B cell (primary cell): ENCODE measurements at regions not wholly inside any gene's neighbourhood (a gene's known extent, or its start where the extent isn't known, plus 50 kb on each side); places are given as distances from the start of the nearest gene placed in this dataset.

Experiments
- ATAC-seq: fragments of 200-7000 bp; cut with Tn5 transposase; one replicate; pipeline ENCODE4 v1.10.0; 2021; ENCODE audit warnings: low read depth, mild to moderate bottlenecking, moderate number of reproducible peaks, moderate library complexity
- CTCF ChIA-PET: fragments of 350-600 bp; sonication (Branson Sonifier 250); formaldehyde crosslinking; loops from one replicate; lab custom pipeline; 2021; ENCODE audit warnings: antibody characterized with exemption, inconsistent platforms; lab: Charles Lee
- POLR2A ChIA-PET: fragments of 350-600 bp; sonication (Branson Sonifier 250); formaldehyde crosslinking; loops from one replicate; lab custom pipeline; 2021; ENCODE audit warnings: antibody characterized with exemption; lab: Charles Lee
- DNase-seq: peaks from one replicate; pipeline ENCODE4 v3.0.0; 2013
- H2AFZ ChIP-seq: 2 replicates; pipeline ENCODE4 v1.6.1; 2012; ENCODE audit warnings: mild to moderate bottlenecking, low read depth, low read length; ENCODE audit not compliant: insufficient read depth, poor library complexity, severe bottlenecking
- H3K27ac ChIP-seq, 2 donors: 1 replicate in 1 of 2; 2 replicates in 1 of 2; pipeline ENCODE4 v1.5.1; 2012 to 2013; ENCODE audit warnings: low read length in 2 of 2, mild to moderate bottlenecking in 2 of 2, moderate library complexity in 1 of 2
- H3K27me3 ChIP-seq, 4 experiments: fragments of 200-600 bp in 1 of 4; sonication (generic) in 1 of 4; replicated peaks in 1 of 4; 1 replicate in 2 of 4; 2 replicates in 2 of 4; pipeline versions ENCODE4 v1.6.1 to v1.7.0; 2013 to 2016; ENCODE audit warnings: low read length in 3 of 4, mild to moderate bottlenecking in 2 of 4, mixed read lengths in 1 of 4, moderate library complexity in 1 of 4; ENCODE audit not compliant: insufficient read depth in 4 of 4, control insufficient read depth in 3 of 4; ENCODE audit errors: control extremely low read depth in 1 of 4
- H3K36me3 ChIP-seq, 2 experiments: replicated peaks in 1 of 2; 1 replicate in 1 of 2; 2 replicates in 1 of 2; pipeline versions ENCODE4 v1.6.1 to v1.7.1; 2013; ENCODE audit warnings: low read length in 1 of 2; ENCODE audit not compliant: insufficient read depth in 2 of 2, control insufficient read depth in 1 of 2; ENCODE audit errors: control extremely low read depth in 1 of 2, extremely low read depth in 1 of 2
- H3K4me1 ChIP-seq, 2 donors: fragments of 200-600 bp in 1 of 2; sonication (generic) in 1 of 2; 1 replicate in 1 of 2; 2 replicates in 1 of 2; pipeline versions ENCODE4 v1.5.1 to v1.6.1; 2013 to 2017; ENCODE audit warnings: low read length in 2 of 2; ENCODE audit not compliant: control insufficient read depth in 2 of 2, insufficient read depth in 2 of 2
- H3K4me2 ChIP-seq: replicated peaks from 2 replicates; pipeline ENCODE3; 2012; ENCODE audit warnings: mild to moderate bottlenecking, low read depth, low read length; ENCODE audit not compliant: poor library complexity, severe bottlenecking
- H3K4me3 ChIP-seq, 5 experiments: fragments of 200-600 bp in 1 of 5; sonication (generic) in 1 of 5; 1 replicate in 3 of 5; 2 replicates in 2 of 5; pipeline versions ENCODE4 v1.5.1 to v1.7.0; 2011 to 2016; ENCODE audit warnings: low read length in 4 of 5, mild to moderate bottlenecking in 4 of 5, low read depth in 2 of 5, control low read depth in 1 of 5, moderate library complexity in 1 of 5; ENCODE audit not compliant: insufficient read depth in 1 of 5; ENCODE audit errors: control extremely low read depth in 1 of 5, extremely low read depth in 1 of 5
- H3K79me2 ChIP-seq: fragments of 200-600 bp; sonication (generic); one replicate; pipeline ENCODE4 v1.6.0; 2016; ENCODE audit warnings: low read length; ENCODE audit not compliant: control insufficient read depth, insufficient read depth
- H3K9ac ChIP-seq: fragments of 200-600 bp; sonication (generic); 2 replicates; pipeline ENCODE4 v1.6.1; 2017; ENCODE audit warnings: mild to moderate bottlenecking, low read length, moderate library complexity
- H3K9me3 ChIP-seq, 3 donors: one replicate each; pipeline versions ENCODE4 v1.6.1 to v1.7.1; 2013; ENCODE audit warnings: low read length in 2 of 3; ENCODE audit not compliant: control insufficient read depth in 2 of 3, insufficient read depth in 1 of 3; ENCODE audit errors: control extremely low read depth in 1 of 3
- H4K20me1 ChIP-seq: 2 replicates; pipeline ENCODE4 v1.6.0; 2012; ENCODE audit warnings: mild to moderate bottlenecking, low read length; ENCODE audit not compliant: insufficient read depth, control insufficient read depth, poor library complexity, severe bottlenecking
- H3K27ac Mint-ChIP-seq: one replicate; pipeline ENCODE4 v1.8.0; 2021; ENCODE audit warnings: mixed read lengths
- H3K27me3 Mint-ChIP-seq: one replicate; pipeline ENCODE4 v1.8.0; 2021; ENCODE audit warnings: mixed read lengths
- H3K4me1 Mint-ChIP-seq: one replicate; pipeline ENCODE4 v1.8.0; 2021; ENCODE audit warnings: mixed read lengths
- H3K4me3 Mint-ChIP-seq: one replicate; pipeline ENCODE4 v1.8.0; 2021; ENCODE audit warnings: mixed read lengths
- H3K9me3 Mint-ChIP-seq: one replicate; pipeline ENCODE4 v1.8.0; 2022; ENCODE audit warnings: mixed read lengths; ENCODE audit not compliant: insufficient read depth
- CTCF ChIP-seq: fragments of 200-600 bp; IDR thresholded peaks from one replicate; pipeline ENCODE4 v1.8.0; 2022; ENCODE audit warnings: antibody characterized with exemption, mild to moderate bottlenecking
- EZH2 ChIP-seq: IDR thresholded peaks from 2 replicates; pipeline ENCODE4 v1.6.1; 2012; ENCODE audit warnings: borderline replicate concordance, low read depth, mild to moderate bottlenecking, moderate library complexity, low read length; ENCODE audit not compliant: insufficient read depth, poor library complexity, severe bottlenecking
- WGBS: methylation state at CpG from one replicate; pipeline ENCODE4 v1.1.5; 2013; ENCODE audit warnings: missing lambda C conversion rate; ENCODE audit not compliant: insufficient coverage; 5-methylcytosine and 5-hydroxymethylcytosine counted together
- intact Hi-C: fragments of 100-400 bp; cut with micrococcal nuclease; formaldehyde crosslinking; loops from one replicate; pipeline ENCODE4 v1.10.0; 2022

GRCh38 chr7:159246702-159247480, 102.2 kb upstream of the VIPR2 start:
- Mint-ChIP-seq H3K4me3 (no peak overlapping the region), H3K27me3 (no peaks in the 10 kb centered on the region), H3K27ac (no peak overlapping the region), H3K9me3 (no peaks in the 10 kb centered on the region), H3K4me1 (no peaks in the 10 kb centered on the region)
- H3K27me3 ChIP-seq = peaks cover 0 to 3% (median 0%) of the 10 kb centered on the region in 4 experiments
- DNase-seq (no peak), ATAC-seq (no peak)
- no peak overlapping the region for H3K4me3 ChIP-seq
- ChIA-PET POLR2A (no interaction called here), CTCF (no interaction called here)
- no peak overlapping the region for H3K4me2 ChIP-seq
- no peak overlapping the region for H2AFZ ChIP-seq
- H3K79me2 ChIP-seq = no peaks in the 10 kb centered on the region
- no peak for TF ChIP-seq CTCF
- no peak for TF ChIP-seq EZH2
- no peaks in the 10 kb centered on the region for H3K4me1 ChIP-seq
- no peaks in the 10 kb centered on the region for H3K36me3 ChIP-seq
- no peaks in the 10 kb centered on the region for H4K20me1 ChIP-seq
- intact Hi-C loops = no loop called here
- H3K9me3 ChIP-seq = no peaks in the 10 kb centered on the region
- 60% methylated on average over 1 of the region's 2 CpGs for WGBS
- no peak overlapping the region for H3K27ac ChIP-seq
- no peak overlapping the region for H3K9ac ChIP-seq

- Mint-ChIP-seq H3K27ac (no peak overlapping the region), H3K27me3 (peaks cover 11% of the 10 kb centered on the region), H3K4me1 (no peaks in the 10 kb centered on the region), H3K9me3 (peaks cover 3% of the 10 kb centered on the region), H3K4me3 (no peak overlapping the region)
- Histone ChIP-seq H3K4me3 (no peak overlapping the region), H4K20me1 (no peaks in the 10 kb centered on the region), H3K27ac (no peak overlapping the region), H3K9me3 (peaks cover 0 to 5% (median 0%) of the 10 kb centered on the region in 3 donors), H3K4me2 (no peak overlapping the region), H3K27me3 (no peaks in the 10 kb centered on the region), H3K36me3 (no peaks in the 10 kb centered on the region), H3K4me1 (no peaks in the 10 kb centered on the region), H3K79me2 (no peaks in the 10 kb centered on the region), H3K9ac (no peak overlapping the region), H2AFZ (no peak overlapping the region)
- ATAC-seq (no peak), DNase-seq (no peak)
- POLR2A ChIA-PET = no interaction called here
- CTCF ChIA-PET = no interaction called here
- intact Hi-C loops = no loop called here
- TF ChIP-seq CTCF = no peak
- TF ChIP-seq EZH2 = no peak
- WGBS = 100% methylated on average over 2 of the region's 4 CpGs
Observed at GRCh38 chr7:159240962-159241361, 96.3 kb upstream of the VIPR2 start.
